ENCODE measurements at regions not wholly inside any gene's neighbourhood (a gene's known extent, or its start where the extent isn't known, plus 50 kb on each side); places are given as distances from the start of the nearest gene placed in this dataset.

GRCh38 chr13:73633817-73634460 is 500.3 kb downstream of the KLF12 start:
- DNase-seq (ENCODE audit: low read depth) (no peak), FAIRE-seq (no peak)
- Histone ChIP-seq H3K36me3 (ENCODE audit: control insufficient read depth, insufficient read depth, low read length) (no peaks in the 10 kb centered on the region), H3K27me3 (ENCODE audit: control insufficient read depth, insufficient read depth, low read length) (no peaks in the 10 kb centered on the region), H3K4me3 (ENCODE audit: low read depth, low read length) (no peak overlapping the region)
- no peak for TF ChIP-seq CTCF (IDR thresholded peaks at IDR 0.05; ENCODE audit: insufficient read depth, low read length, severe bottlenecking)

- TF ChIP-seq CTCF (IDR thresholded peaks at IDR 0.05; ENCODE audit: insufficient read depth, low read length, severe bottlenecking) = no peak
- DNase-seq (ENCODE audit: low read depth) (no peak), FAIRE-seq (no peak)
- no peaks in the 10 kb centered on the region for H3K36me3 ChIP-seq (ENCODE audit: control insufficient read depth, insufficient read depth, low read length)
- H3K4me3 ChIP-seq (ENCODE audit: low read depth, low read length) = no peak overlapping the region
- H3K27me3 ChIP-seq (ENCODE audit: control insufficient read depth, insufficient read depth, low read length) = no peaks in the 10 kb centered on the region
Observed at GRCh38 chr13:73631411-73631810, 502.8 kb downstream of the KLF12 start.

DNA sequence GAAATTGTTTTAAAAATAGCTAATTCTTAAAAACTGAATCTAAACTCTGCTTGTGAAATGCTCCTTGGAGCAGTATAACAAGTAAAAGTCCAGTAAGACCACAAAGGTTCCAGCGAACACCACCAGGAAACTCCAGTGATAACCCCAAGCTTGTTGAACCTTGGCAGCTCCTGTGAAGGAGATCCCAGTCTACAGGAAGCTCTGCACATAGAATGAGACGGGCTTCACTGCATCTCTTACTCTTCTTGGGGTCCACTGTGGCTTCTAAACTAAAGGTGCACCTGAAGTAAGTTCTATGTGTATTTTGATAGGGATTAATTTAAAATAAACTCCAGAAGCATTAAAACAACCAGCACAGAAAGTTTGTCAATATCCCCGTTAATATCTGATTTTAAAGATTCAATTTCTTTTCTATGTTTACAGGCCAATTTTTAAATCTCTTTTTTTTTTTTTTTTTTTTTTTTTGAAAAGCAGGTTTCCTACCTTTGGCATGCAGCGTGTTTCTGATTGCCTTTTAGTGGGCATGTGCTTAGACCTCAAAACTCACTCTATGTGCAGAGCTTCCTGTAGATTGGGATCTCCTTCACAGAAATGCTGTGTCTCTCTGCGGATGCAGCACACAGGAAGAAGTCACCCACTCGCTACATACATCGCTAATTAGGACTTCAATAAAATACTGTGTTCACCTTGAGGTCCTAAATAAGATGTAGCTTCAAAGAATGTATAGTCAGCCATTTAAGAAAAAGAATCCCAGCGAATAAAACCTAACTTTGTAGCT is 508.5 kb downstream of the KLF12 start:
- H3K36me3 ChIP-seq (ENCODE audit: control insufficient read depth, insufficient read depth, low read length) = no peaks in the 10 kb centered on the region

DNA sequence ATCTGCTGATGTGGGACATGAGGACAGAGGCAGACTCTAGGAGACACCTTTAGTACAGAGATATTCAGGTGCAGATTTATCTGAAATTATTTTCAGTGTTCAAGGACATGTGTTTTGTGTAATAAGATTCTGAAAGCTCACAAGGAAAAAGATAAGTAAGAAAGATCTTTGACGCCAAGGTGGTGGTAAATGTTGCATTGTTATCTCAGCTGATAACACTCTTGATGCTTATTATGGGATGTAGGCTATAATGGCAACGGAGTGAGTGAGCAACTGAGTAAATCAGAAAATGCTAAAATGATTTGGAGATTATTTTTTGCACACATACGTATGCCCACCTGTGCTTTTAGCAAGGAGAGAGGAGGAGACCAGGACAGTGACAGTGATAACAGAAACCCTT is 510.9 kb downstream of the KLF12 start:
- no peak for TF ChIP-seq CTCF (IDR thresholded peaks at IDR 0.05; ENCODE audit: insufficient read depth, low read length, severe bottlenecking)
- FAIRE-seq (no peak), DNase-seq (ENCODE audit: low read depth) (no peak)

More for the DNA sequence above, 508.5 kb downstream of the KLF12 start:
- Histone ChIP-seq H3K27me3 (ENCODE audit: control insufficient read depth, insufficient read depth, low read length) (no peaks in the 10 kb centered on the region), H3K4me3 (ENCODE audit: low read depth, low read length) (no peak overlapping the region)
- DNase-seq (ENCODE audit: low read depth) (no peak), FAIRE-seq (no peak)
- TF ChIP-seq CTCF (IDR thresholded peaks at IDR 0.05; ENCODE audit: insufficient read depth, low read length, severe bottlenecking) = no peak

DNA sequence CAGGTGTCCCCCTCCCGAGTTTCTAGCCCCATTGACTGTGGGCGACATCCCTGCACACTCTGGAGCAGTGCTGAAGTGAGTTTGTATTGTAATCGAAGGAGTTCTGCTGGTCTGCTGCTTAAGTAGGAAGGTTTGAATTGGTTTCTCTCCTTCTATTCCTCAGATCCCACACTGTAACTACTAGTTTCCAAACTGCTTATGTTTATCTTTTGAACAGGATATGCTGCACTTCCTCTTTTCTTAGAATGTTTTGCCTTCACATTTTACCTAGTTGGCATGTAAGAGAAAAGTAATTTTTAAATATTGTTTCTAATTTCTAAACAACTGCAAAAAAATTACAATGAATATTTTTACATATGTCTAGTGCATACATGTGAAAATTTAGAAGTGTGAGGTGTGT is 511.8 kb downstream of the KLF12 start:
- FAIRE-seq = no peak

More for the DNA sequence above, 510.9 kb downstream of the KLF12 start:
- H3K36me3 ChIP-seq (ENCODE audit: control insufficient read depth, insufficient read depth, low read length) = no peaks in the 10 kb centered on the region
- H3K27me3 ChIP-seq (ENCODE audit: control insufficient read depth, insufficient read depth, low read length) = no peaks in the 10 kb centered on the region
- H3K4me3 ChIP-seq (ENCODE audit: low read depth, low read length) = no peak overlapping the region

More for the DNA sequence above, 511.8 kb downstream of the KLF12 start:
- no peak for TF ChIP-seq CTCF (IDR thresholded peaks at IDR 0.05; ENCODE audit: insufficient read depth, low read length, severe bottlenecking)
- no peak for DNase-seq (ENCODE audit: low read depth)
- Histone ChIP-seq H3K4me3 (ENCODE audit: low read depth, low read length) (no peak overlapping the region), H3K36me3 (ENCODE audit: control insufficient read depth, insufficient read depth, low read length) (no peaks in the 10 kb centered on the region), H3K27me3 (ENCODE audit: control insufficient read depth, insufficient read depth, low read length) (no peaks in the 10 kb centered on the region)
